ENCODE measurements at regions not wholly inside any gene's neighbourhood (a gene's known extent, or its start where the extent isn't known, plus 50 kb on each side); places are given as distances from the start of the nearest gene placed in this dataset.

DNA sequence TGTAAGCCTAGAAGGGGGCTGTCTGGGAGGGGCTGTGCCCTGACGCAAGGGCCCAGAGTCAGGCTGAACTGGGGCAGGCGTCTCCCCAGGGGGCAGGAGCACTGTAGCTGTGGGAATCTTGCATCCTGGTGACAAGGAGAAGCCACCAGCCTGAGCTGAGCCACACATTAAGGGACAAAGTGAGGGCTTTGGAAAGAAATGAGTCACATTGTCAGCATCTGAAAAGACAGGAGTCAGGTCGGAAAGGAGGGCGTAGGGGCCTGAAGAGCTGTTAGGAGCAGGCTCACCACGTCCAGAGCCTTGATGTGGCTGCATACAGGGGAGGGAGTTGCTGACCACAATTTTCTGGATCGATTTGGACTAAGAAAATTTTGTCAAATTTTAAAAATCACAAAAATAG, 298.6 kb downstream of the CYP26B1 start:
- TF ChIP-seq, protein P1, sequence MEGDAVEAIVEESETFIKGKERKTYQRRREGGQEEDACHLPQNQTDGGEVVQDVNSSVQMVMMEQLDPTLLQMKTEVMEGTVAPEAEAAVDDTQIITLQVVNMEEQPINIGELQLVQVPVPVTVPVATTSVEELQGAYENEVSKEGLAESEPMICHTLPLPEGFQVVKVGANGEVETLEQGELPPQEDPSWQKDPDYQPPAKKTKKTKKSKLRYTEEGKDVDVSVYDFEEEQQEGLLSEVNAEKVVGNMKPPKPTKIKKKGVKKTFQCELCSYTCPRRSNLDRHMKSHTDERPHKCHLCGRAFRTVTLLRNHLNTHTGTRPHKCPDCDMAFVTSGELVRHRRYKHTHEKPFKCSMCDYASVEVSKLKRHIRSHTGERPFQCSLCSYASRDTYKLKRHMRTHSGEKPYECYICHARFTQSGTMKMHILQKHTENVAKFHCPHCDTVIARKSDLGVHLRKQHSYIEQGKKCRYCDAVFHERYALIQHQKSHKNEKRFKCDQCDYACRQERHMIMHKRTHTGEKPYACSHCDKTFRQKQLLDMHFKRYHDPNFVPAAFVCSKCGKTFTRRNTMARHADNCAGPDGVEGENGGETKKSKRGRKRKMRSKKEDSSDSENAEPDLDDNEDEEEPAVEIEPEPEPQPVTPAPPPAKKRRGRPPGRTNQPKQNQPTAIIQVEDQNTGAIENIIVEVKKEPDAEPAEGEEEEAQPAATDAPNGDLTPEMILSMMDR (IDR thresholded peaks at IDR 0.05) = no peak
- Mint-ChIP-seq H3K36me3 (ENCODE audit: unreplicated experiment) (no peaks in the 10 kb centered on the region), H3K9me3 (ENCODE audit: unreplicated experiment) (no peaks in the 10 kb centered on the region), H3K27ac (ENCODE audit: unreplicated experiment) (no peak overlapping the region), H3K27me3 (ENCODE audit: unreplicated experiment) (no peaks in the 10 kb centered on the region), H3K4me1 (ENCODE audit: unreplicated experiment) (peaks cover 7% of the 10 kb centered on the region), H3K4me3 (ENCODE audit: unreplicated experiment) (no peak overlapping the region)
- peak; percentile 36 for DNase-seq (ENCODE audit: extremely low spot score, unreplicated experiment)

DNA sequence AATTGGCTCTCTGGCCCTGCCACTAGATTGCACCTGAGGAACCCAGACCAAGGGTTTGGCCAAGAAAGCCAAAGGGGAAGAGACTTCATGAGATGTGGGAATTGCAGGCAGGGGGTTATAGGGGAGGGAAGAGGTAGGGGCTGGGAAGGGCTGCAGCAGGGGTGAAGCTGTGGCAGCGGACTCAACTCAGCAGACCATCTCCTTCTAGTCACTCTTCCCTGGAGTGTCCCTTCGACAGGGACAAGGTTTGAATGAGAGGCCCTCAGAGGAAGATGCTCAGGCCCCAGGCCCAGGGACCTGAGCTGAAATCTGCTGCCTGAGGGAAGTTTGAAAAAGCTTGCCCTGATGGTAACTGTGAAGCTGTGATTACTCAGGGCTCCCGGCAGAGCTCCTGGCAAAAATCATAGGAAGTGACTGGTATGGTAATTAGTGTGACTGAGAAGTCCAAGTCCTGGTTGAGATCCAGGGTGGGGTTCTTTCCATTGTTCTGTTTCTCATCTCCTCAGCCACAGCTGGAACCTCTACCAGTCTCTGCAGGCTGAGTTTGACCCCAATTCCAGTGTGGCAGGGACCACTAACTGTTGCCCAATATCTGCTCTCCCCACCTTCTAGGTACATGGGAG, 300.9 kb downstream of the CYP26B1 start:
- Mint-ChIP-seq H3K4me3 (ENCODE audit: unreplicated experiment) (no peak overlapping the region), H3K27me3 (ENCODE audit: unreplicated experiment) (no peaks in the 10 kb centered on the region), H3K27ac (ENCODE audit: unreplicated experiment) (no peak overlapping the region), H3K9me3 (ENCODE audit: unreplicated experiment) (no peaks in the 10 kb centered on the region), H3K36me3 (ENCODE audit: unreplicated experiment) (no peaks in the 10 kb centered on the region), H3K4me1 (ENCODE audit: unreplicated experiment) (peaks cover 10% of the 10 kb centered on the region)
- TF ChIP-seq, protein P1 (IDR thresholded peaks at IDR 0.05) = no peak
- no peak for DNase-seq (ENCODE audit: extremely low spot score, unreplicated experiment)

DNA sequence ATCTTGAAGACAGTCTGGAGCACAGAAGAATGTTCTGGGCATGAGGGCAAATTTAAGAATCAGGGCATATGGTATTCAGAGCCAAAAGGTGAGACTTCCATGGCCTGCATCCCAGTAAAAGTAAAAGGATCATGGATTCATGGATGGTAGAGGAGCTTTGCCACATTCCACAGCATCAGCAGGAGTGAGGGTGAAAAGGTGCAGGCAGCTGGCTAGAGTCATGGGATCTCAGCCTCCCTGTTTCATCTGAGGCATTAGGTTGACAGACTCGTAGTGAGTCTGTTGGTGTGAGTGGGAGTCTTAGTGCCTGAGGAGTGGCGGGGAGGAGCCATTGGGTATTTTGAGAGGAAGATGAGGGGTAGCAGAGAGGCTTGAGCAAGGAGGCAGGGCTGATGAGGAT, 301.6 kb downstream of the CYP26B1 start:
- H3K4me3 Mint-ChIP-seq (ENCODE audit: unreplicated experiment) = no peak overlapping the region
- H3K4me1 Mint-ChIP-seq (ENCODE audit: unreplicated experiment) = peaks cover 10% of the 10 kb centered on the region
- no peaks in the 10 kb centered on the region for H3K9me3 Mint-ChIP-seq (ENCODE audit: unreplicated experiment)
- TF ChIP-seq, protein P1 (IDR thresholded peaks at IDR 0.05) = no peak
- no peak overlapping the region for H3K27ac Mint-ChIP-seq (ENCODE audit: unreplicated experiment)
- no peaks in the 10 kb centered on the region for H3K27me3 Mint-ChIP-seq (ENCODE audit: unreplicated experiment)
- H3K36me3 Mint-ChIP-seq (ENCODE audit: unreplicated experiment) = no peaks in the 10 kb centered on the region
- DNase-seq (ENCODE audit: extremely low spot score, unreplicated experiment) = no peak

DNA sequence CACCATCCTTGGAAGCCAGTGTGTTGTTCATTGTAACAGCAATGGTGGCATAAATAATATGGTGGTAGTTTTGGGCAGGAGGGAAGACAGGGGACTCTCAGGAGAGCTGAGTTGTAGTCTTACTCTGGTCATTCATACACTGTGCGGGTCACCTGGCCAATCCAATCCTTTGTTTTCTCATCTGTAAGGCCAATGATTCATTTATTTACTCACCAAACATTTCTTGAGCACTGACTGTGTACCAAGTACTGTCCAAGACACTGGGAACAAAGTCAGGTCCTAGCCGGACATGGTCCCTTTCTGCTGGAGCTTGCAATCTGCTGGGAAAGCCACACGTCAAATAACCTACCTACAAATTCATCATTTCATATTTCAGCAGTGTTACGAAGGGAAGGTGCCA, 302.7 kb downstream of the CYP26B1 start:
- Mint-ChIP-seq H3K4me3 (ENCODE audit: unreplicated experiment) (no peak overlapping the region), H3K27ac (ENCODE audit: unreplicated experiment) (no peak overlapping the region), H3K27me3 (ENCODE audit: unreplicated experiment) (no peaks in the 10 kb centered on the region), H3K36me3 (ENCODE audit: unreplicated experiment) (no peaks in the 10 kb centered on the region), H3K4me1 (ENCODE audit: unreplicated experiment) (peaks cover 5% of the 10 kb centered on the region), H3K9me3 (ENCODE audit: unreplicated experiment) (no peaks in the 10 kb centered on the region)
- DNase-seq (ENCODE audit: extremely low spot score, unreplicated experiment) = no peak
- TF ChIP-seq, protein P1 (IDR thresholded peaks at IDR 0.05) = no peak

DNA sequence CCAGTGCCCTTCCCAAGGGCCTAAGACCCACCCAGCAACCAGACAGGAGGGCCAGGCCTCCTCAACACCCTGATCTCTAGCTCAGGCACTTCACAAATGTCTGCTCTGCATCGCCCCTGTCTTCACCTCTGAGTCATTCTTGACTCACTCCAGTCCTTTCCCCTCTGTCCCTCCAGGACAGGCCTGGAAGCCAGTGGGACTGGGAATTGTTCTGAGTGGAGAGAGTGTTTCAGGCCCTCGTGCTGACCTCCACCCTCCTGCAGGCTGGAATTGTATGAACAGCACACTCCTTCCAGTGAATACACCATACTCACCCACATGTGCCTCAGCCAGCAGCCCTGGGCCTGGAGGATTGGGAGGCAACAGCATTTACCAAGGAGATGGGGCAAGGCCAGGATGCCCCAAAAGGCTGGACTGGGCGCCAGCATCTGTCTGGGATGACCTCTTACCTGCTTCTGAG, 304.2 kb downstream of the CYP26B1 start:
- TF ChIP-seq, protein P1 (IDR thresholded peaks at IDR 0.05) = no peak
- H3K27ac Mint-ChIP-seq (ENCODE audit: unreplicated experiment) = no peak overlapping the region
- H3K36me3 Mint-ChIP-seq (ENCODE audit: unreplicated experiment) = no peaks in the 10 kb centered on the region
- no peaks in the 10 kb centered on the region for H3K9me3 Mint-ChIP-seq (ENCODE audit: unreplicated experiment)
- no peak for DNase-seq (ENCODE audit: extremely low spot score, unreplicated experiment)
- peaks cover 5% of the 10 kb centered on the region for H3K4me1 Mint-ChIP-seq (ENCODE audit: unreplicated experiment)
- H3K4me3 Mint-ChIP-seq (ENCODE audit: unreplicated experiment) = no peak overlapping the region
- H3K27me3 Mint-ChIP-seq (ENCODE audit: unreplicated experiment) = no peaks in the 10 kb centered on the region

All from osteocyte (in vitro differentiated cells).